HG03280 (cell line): ENCODE measurements at regions not wholly inside any gene's neighbourhood (a gene's known extent, or its start where the extent isn't known, plus 50 kb on each side); places are given as distances from the start of the nearest gene placed in this dataset.
A peak's percentile ranks its signal among the peaks of the same experiment; 100 is the strongest.
"Not testable (repeated sequence)": the region's sequence is repeated elsewhere in the genome, so short reads cannot be mapped to it uniquely, and the experiment has no call there.

Experiments used
- ATAC-seq: cut with Tn5 transposase; IDR thresholded peaks from one replicate; pipeline ENCODE4 v1.9.1; 2021; ENCODE audit warnings: mild to moderate bottlenecking, moderate library complexity; ENCODE audit not compliant: unreplicated experiment

DNA sequence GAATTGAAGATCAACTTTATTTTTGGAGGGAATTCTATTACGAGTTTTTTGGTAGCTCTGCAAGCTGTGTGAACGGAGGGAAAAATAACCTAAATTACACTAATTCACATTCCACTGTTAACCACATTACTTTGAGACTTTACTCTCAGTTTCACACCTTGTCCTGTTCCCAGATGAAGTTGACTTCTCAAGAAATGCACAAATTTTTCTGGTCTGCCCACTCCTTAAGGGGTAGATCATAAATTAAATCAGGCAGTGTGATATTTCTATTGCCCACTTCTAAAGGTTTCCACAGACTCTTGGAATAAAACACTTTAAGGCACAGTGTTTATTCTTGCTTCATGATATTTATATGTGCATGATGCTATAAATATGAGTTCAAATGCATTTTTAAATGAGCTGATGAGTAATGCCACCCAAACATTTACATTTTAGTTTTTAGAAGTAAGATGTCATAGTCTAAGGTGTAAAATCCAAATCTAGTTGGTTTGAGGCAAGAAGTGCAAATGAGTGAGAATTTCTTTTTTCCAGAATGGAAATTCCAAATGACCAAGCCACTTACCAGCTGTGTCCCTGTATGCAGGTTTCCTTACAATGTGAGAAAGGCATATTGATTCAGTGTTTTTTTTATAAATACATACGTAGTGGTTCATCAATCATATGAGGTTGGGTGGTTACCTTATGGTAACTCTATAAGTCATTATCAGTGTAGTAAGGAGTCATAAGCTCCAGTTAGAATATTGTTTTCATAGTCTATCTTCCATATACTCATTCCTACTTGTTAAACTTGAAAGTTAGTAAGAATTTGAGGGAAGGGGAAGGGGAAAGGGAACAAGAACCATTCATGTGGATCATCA lies 437.7 kb upstream of the MEF2C start:
- no peak for ATAC-seq

GRCh38 chr5:89317838-89318237 lies 434.9 kb upstream of the MEF2C start:
- ATAC-seq: not testable (repeated sequence)

GRCh38 chr5:89315286-89316100 lies 432.5 kb upstream of the MEF2C start:
- no peak for ATAC-seq

DNA sequence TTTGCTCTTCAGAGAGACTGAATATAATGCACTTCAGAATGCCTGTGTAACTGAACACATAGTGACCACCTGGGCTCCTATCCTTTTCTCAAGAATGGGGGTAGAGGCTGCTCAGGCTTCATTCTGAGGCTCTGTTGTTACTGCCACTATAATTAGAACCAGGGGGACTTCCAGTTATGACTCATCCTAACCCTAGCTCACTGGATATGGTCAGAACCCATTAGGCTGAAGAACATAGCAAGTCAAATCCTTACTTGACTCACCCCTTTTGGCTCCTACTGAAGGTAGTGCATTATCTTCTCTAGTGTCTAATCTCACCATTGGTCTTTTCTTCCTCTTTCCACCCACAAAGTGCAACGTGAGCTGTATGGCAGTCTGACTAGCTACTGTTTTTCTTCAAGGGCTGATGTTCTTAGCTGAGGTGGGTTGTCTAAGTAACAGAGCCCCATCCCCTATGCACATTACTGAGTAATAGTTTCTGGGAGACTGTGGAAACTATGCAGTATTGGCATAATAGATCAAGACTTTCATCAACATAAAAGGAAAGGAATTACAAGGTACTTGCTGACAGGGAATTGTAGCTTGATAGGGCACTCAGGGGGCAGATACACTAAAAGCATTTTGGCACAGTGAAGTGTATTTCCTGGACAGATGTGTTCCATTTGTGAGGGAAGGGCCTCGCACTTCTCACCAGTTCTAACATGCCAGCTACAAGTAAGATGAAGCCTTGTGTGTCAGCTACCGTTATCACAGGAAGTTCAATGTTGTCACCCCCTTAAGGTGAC lies 431.0 kb upstream of the MEF2C start:
- ATAC-seq: peak; percentile 94

- peak; percentile 14 for ATAC-seq
These were observed 430.1 kb upstream of the MEF2C start for GRCh38 chr5:89313044-89313443.

DNA sequence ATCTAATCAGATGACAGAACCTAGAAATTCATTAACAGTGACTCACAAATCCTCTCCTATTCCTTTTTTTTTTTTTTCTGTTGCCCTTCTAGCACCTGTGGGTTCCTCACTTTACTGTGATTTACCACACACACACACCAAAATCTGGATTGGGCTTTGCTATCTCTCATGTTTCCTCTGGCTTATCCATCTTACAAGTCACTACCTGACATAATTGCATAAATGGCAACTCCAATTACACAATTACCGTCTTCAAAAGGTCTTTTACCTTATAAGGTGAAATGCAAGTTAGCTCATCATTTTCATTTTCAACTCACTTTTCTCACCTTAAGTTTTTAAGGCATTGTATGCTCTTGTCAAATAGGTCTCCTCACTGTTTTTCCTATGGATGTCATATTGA lies 426.3 kb upstream of the MEF2C start:
- ATAC-seq: no peak

DNA sequence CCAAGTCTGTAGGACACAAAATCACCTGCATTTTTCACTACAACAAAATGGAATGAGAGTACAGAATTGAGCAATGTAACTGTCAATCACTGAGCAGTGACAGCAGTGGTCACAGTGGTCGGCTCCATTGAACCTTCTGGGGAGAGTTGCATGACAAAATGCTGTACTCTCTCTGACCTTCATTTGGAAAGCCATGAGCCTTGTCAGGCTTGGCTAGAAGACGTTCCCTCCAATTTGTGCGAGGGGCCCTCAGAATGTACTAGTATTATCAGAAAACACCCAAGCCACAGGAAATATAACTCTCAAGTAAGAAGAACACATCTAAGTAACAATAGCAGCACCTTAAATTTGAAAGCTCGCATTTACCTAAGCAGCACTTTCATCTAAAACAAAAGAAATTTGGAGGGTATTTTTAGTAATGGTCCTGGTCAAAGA lies 425.6 kb upstream of the MEF2C start:
- peak; percentile 77 for ATAC-seq

- no peak for ATAC-seq
These were observed 425.0 kb upstream of the MEF2C start for GRCh38 chr5:89307972-89308371.

DNA sequence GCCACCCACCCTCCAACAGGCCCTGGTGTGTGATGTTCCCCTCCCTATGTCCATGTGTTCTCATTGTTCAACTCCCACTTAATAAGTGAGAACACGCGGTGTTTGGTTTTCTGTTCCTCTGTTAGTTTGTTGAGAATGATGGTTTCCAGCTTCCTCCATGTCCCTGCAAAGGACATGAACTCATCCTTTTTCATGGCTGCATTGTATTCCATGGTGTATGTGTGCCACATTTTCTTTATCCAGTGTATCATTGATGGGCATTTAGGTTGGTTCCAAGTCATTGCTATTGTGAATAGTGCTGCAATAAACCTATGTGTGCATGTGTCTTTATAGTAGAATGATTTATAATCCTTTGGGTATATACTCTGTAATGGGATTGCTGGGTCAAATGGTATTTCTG lies 424.2 kb upstream of the MEF2C start:
- not testable (repeated sequence) for ATAC-seq

GRCh38 chr5:89303033-89303480 lies 420.1 kb upstream of the MEF2C start:
- ATAC-seq: peak; percentile 63

GRCh38 chr5:89302102-89302891 lies 419.3 kb upstream of the MEF2C start:
- ATAC-seq: peak; percentile 6

GRCh38 chr5:89301321-89302025 lies 418.5 kb upstream of the MEF2C start:
- peak; percentile 80 for ATAC-seq

DNA sequence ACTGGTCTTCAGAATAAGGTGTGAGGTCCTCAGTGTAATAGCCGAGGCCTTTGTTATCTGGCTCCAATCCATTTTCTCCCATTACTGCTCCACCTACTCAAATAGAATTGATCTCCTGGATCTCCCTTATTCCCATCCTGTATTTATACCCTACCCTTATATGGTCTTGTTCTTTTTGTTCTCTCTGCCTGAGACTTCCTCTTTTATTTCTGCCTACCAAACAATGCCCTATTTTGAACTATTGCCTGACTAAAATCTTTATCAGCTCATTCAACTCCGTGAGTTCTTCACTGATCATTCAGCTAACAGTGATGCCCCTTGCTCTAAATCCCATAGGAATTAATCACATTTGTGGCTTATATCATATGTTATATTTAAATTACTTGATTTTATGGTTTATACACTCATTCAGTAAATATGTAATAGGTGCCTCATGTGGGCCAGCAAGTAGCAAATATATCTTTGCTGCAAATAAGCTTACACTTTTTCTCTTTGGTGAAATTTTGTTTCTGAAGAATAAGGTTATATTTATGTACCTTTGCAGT lies 417.5 kb upstream of the MEF2C start:
- no peak for ATAC-seq

DNA sequence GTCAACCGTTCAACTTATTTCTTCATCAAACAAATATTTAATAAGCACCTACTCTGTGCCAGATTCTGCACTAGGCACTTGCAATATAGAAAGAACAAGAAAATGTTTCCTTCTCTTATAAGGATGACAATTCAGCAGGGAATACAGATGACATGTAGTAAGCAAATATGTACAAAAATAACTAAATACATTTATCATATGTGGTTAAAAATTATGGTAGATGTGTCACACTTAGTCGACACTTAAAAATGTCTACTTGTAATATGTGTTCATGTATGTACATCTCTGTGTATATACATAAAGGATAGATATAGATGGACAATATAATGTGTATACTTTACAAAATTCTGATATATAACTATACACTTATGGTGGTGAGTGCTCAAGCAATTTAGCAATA lies 417.0 kb upstream of the MEF2C start:
- no peak for ATAC-seq

DNA sequence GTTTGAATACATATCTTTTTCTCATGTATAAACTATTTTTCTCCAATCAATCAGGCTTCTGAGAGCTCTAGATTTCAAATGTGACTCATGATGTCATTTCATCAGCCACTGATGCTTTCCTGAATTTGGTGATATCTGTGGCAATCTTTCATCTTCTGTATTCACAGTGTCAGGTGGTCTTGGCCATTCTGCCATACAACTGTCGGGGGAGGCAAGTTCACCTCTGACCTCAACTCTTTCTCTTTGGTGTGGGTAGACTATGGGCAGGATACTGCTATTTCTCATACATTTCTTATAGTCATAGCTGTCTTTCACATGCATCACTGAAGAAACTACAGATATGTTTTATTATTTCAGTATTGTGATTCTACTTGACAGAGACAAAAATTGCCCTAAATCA lies 414.1 kb upstream of the MEF2C start:
- ATAC-seq: no peak

DNA sequence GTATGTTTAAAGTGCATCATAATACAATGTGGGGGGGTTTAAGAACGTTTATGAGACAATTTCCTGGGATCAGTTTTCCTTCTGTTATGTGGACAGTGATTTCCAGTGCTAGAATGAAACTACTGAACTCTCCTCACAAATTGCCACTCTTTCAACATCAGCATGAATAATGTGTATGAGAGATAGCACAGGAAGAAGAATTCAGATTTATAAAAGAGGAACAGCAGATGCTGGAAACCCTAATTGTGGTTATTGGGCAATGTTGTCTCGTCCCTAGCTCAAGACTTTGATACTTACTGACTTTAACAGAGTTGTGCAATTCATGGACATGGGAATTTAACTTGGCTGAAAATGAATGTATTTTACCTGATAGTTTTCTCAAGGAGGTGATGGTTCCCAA lies 410.8 kb upstream of the MEF2C start:
- no peak for ATAC-seq

GRCh38 chr5:89292487-89292886 lies 409.5 kb upstream of the MEF2C start:
- ATAC-seq: no peak

- no peak for ATAC-seq
These were observed 406.6 kb upstream of the MEF2C start for GRCh38 chr5:89289604-89290003.

- no peak for ATAC-seq
These were observed 405.0 kb upstream of the MEF2C start for GRCh38 chr5:89287964-89288363.
